NCI-H510A treated with DMSO at 0.1 percent for 48 hours (cell line): ENCODE measurements at regions not wholly inside any gene's neighbourhood (a gene's known extent, or its start where the extent isn't known, plus 50 kb on each side); places are given as distances from the start of the nearest gene placed in this dataset.

Source experiments
- DNase-seq: peaks from one replicate; lab custom pipeline; 2025; lab: John Stamatoyannopoulos, UW

- DNase-seq = no peak
Measured at GRCh38 chr10:3310016-3310784, 137.6 kb upstream of the PITRM1 start.

GRCh38 chr10:3306050-3306449 is 133.5 kb upstream of the PITRM1 start:
- DNase-seq = no peak

- DNase-seq = peak; percentile 24
Measured at GRCh38 chr10:3295582-3296151, 123.1 kb upstream of the PITRM1 start.

- no peak for DNase-seq
Measured at GRCh38 chr10:3294919-3295581, 122.5 kb upstream of the PITRM1 start.

GRCh38 chr10:3293581-3294431 is 121.2 kb upstream of the PITRM1 start:
- DNase-seq = no peak

GRCh38 chr10:3292636-3293035 is 120.1 kb upstream of the PITRM1 start:
- DNase-seq = no peak

- DNase-seq = no peak
Measured at GRCh38 chr10:3290550-3290949, 118.0 kb upstream of the PITRM1 start.

GRCh38 chr10:3287572-3288445 is 115.2 kb upstream of the PITRM1 start:
- peak; percentile 21 for DNase-seq

GRCh38 chr10:3282674-3283017 is 110.1 kb upstream of the PITRM1 start:
- DNase-seq = no peak

GRCh38 chr10:3281941-3282673 is 109.5 kb upstream of the PITRM1 start:
- DNase-seq = no peak

- DNase-seq = no peak
Measured at GRCh38 chr10:3278771-3279170, 106.2 kb upstream of the PITRM1 start.

- DNase-seq = no peak
Measured at GRCh38 chr10:3277566-3277965, 105.0 kb upstream of the PITRM1 start.

GRCh38 chr10:3274414-3274813 is 101.8 kb upstream of the PITRM1 start:
- DNase-seq = no peak

GRCh38 chr10:3273966-3274365 is 101.4 kb upstream of the PITRM1 start:
- DNase-seq = no peak

- no peak for DNase-seq
Measured at GRCh38 chr10:3272300-3272699, 99.7 kb upstream of the PITRM1 start.

- DNase-seq = no peak
Measured at GRCh38 chr10:3271354-3272115, 99.0 kb upstream of the PITRM1 start.

- DNase-seq = no peak
Measured at GRCh38 chr10:3270577-3271316, 98.2 kb upstream of the PITRM1 start.

- DNase-seq = no peak
Measured at GRCh38 chr10:3268025-3268424, 95.4 kb upstream of the PITRM1 start.

- no peak for DNase-seq
Measured at GRCh38 chr10:3265088-3265487, 92.5 kb upstream of the PITRM1 start.
